ENCODE measurements at regions not wholly inside any gene's neighbourhood (a gene's known extent, or its start where the extent isn't known, plus 50 kb on each side); places are given as distances from the start of the nearest gene placed in this dataset.
A peak's percentile ranks its signal among the peaks of the same experiment; 100 is the strongest.

GRCh38 chr17:71453876-71454422 lies 666.9 kb upstream of the SOX9 start:
- DNase-seq = no peak

DNA sequence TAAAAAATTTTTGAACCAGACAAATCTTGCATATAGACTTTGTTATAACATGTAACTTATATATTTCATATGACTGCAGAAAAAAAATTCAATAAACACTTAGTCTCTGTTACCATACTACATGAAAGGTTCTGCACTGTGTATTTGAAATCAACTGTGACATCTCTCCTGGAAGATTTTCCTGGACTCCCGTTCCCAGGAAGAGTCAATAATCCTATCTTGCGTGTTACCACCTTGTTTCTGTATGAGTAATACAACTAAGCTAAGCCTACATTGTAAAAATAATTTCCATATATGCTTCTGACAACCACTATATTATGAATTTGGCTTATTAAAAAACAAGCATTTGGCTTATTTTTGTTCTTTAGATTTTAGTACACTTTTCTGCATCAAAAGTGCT lies 665.6 kb upstream of the SOX9 start:
- DNase-seq = no peak

DNA sequence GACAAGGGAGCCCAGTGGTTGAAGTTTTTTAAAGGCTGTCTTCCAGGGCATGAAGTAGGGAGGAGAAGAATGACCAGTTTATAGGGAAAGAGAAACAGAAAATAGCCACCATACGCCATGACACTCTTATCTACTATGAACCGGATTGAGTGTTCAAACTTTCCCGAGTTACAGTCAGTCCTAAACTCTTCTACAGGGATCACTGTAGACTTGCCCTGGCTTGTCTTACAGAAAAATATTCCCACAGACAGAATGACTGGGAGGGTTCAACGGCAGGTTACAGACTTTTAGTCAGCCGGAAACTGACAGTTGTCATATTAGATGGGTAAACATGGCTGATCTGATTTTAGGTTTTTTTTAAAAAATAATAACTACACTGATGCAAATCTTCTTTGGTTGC lies 662.5 kb upstream of the SOX9 start:
- no peak for DNase-seq

- DNase-seq = peak in 11 of 56 donors; percentile 0 to 60 (median 7)
Observed at GRCh38 chr17:71460943-71461342, 659.9 kb upstream of the SOX9 start.

DNA sequence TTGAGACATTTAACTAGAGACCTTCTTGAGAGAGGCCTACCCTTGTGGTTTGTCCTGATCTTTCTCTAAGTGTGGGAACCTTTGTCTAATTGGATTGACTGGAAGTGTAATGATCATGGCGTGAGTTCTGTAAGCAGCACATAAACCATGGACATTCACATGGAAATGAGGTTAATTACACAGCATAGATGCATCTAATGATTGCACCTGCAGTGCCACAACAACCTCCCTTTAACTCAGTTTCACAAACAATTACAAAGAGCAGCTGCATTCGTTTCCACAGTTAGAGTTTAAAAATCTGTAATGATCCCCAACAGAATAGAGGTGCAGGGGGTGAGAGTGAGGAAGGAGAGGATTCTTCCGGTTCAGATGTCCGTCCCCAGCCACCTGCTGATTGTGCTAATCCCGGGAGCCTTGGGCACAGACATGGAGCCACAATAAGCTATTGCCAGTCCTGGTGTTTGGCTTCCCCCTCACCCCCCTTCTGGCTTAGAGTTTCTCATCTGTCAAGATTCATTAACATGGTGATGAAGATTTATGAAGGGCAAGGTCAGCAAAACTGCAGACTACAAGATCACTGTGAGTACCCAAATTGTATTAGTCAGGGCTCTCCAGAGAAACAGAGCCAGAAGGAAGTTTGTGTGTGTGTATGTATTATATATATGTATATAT lies 659.2 kb upstream of the SOX9 start:
- no peak for DNase-seq

DNA sequence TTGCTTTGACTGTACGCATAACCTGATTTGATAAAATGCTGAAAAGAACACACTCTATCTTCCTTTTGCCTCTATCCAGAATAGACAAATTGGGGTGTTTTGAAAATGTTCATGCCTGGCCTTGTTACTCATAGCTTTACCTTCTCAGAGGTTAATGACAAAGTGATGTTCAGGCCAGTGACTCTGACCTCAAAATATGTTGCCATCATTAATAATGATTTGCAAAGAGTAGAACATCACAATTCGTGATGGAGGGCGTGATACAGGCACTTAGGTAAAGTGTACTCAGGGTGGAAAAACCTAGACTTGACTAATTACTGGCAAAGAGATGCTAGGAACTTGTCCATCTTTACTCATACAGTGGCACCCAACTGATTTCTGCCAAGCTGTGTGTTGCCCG lies 656.6 kb upstream of the SOX9 start:
- no peak for DNase-seq

DNA sequence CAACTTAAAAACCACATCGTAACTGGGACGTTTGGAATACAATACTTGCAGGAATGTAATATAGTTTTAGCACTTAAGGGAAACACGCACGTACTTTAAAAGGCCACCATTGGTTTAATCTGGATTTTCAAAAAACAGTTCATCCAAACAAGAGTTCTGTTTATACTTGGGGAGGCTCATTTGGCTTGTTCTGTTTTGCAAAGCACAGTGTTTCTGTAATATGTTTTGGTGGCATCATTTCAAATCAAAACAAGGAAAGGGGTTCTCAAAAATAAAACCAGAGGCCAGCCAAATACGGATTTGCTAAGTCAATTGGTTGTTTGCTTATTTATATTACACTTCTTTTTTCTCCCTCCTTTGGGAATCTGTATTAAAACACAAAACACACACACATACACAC lies 656.1 kb upstream of the SOX9 start:
- no peak for DNase-seq

DNA sequence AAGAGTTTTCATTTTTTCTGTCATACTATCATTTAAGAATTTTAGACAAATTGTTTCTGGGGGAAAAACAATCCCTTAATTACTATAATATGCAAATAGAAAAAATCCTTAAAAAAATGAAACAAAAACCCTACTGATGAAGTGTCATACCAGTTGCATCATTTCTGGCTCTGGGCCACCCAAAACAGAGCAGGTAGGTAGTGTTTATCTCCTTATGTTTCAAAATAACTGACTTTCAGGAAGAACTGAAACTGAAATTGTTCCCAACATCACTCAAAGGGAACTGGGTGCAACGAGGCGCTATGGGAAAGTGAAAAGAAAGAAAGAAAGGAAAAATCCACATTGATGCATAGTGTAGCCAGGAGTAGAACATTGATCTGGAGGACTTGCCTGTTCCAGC lies 653.1 kb upstream of the SOX9 start:
- no peak for DNase-seq

- no peak for DNase-seq
Observed at GRCh38 chr17:71470062-71470461, 650.8 kb upstream of the SOX9 start.

DNA sequence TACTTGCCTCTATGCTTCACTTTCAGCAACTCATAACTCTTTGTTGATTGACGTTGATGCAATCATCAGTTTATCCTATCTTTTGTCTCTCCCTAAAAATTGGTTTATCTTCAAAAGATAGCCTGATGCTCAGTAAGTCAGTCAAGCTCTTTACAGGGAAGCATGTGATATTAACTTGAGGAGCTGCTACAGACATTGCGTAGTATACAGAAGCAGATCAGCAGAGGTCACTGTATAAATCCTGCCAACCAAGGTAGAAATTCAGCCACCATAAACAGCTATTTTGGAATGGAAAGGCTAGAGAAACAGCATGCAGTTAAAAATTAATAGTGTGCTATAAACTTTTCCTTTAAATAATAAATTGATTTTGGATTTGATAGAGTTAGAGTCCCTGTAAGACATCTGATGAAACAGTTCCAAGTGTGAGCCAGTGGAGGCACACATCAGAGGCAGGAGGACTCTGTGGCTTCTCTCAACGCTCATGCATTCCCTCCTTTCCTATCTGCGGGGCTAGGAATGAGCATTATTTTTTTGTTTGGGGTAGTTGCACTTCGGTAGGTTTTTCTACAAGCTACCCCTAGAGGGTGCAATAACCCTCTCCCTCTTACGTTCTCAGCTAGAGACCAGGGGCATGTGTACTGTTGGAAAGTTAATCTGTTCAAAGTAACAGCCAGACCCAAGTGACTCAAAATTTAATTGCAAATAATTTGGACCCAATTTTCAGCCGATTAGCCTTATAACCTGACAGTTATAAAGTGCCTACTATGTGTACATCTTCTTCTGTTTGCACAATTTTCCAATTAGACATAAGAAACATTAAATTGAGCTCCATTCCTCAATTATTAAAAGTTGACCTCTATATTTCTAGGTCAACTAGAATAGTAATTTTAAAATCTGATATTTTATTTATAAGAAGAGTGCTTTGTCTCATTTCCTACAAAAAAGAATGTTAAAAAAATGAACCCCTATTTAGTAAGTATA lies 647.7 kb upstream of the SOX9 start:
- peak in 12 of 56 donors; percentile 0 to 35 (median 2) for DNase-seq

GRCh38 chr17:71477356-71477755 lies 643.5 kb upstream of the SOX9 start:
- no peak for DNase-seq

DNA sequence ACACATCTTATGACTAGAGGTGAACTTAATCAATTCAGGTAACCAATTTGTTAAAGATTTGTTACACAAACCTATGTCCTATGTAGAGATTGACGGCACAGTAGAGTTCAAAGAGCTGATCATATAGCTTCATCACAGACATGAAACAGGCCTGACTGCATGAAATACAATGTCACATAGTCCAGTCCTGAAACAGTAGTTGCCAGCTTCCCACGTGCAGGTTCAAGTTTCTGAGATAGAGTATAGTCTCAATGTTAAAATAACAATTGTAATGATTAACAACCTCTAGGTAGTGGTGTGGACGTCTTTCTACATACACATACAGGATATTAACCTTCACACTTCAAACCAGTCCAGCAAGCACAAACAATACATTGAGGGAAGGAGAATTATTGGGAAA lies 640.7 kb upstream of the SOX9 start:
- no peak for DNase-seq

- peak in 1 of 56 donors; percentile 17 for DNase-seq
Observed at GRCh38 chr17:71482625-71483024, 638.2 kb upstream of the SOX9 start.

- DNase-seq = no peak
Observed at GRCh38 chr17:71484546-71484945, 636.3 kb upstream of the SOX9 start.

DNA sequence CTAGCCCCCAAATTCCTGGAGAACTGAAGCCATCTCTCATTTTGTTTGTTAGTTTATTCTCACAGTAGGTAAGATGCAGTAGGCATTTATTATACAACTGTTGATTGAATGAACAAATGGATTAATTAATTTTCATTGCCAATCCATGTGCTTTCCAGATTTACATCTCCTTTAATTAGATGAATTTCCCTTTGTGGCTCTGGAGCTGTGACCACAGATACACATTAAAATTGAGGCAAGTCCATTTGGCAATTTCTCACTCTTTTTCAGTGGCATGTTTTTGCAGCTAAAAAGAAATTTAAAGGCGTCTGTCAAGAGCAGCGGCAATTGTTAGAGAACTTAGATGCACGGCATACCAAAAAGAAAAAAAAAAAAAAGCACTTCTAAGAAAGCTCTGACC lies 635.4 kb upstream of the SOX9 start:
- no peak for DNase-seq

GRCh38 chr17:71486261-71486660 lies 634.6 kb upstream of the SOX9 start:
- DNase-seq = no peak

GRCh38 chr17:71488851-71489250 lies 632.0 kb upstream of the SOX9 start:
- DNase-seq = no peak

DNA sequence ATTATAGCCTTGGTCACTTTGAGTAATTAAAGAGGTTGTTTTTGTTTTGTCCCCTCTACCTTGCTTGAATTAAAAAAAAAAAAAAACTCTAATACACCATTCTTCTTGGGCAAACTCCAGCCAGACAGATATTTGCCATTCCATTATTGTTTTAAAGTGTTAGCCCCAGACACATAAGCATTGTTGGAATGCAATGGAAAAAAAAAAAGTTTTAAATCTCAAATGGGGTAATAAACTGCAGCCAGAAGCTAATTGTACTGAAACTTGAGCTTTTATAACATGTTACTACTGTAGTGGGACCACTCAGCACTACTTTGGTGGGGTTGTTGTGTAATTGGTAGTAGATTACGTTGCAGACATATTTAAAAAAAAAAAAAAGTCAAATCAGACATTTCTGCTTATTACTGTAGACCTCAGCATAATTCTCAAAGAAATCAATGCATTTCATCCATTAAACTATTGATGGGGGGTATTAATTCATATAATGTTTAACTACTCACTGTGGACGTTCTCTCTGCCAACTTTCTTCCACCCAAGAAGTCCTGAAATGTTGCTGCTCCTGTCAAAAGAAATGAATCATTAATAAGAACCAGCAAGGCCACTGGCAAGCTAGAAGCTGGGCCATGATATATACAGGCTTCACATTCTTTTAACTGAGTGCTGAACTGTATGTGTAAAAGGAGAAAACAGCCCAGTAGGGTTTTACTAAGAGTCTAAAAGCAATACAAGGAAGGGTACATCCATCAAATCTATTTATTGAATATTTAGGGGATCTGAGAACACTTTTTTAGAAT lies 626.6 kb upstream of the SOX9 start:
- DNase-seq = no peak

DNA sequence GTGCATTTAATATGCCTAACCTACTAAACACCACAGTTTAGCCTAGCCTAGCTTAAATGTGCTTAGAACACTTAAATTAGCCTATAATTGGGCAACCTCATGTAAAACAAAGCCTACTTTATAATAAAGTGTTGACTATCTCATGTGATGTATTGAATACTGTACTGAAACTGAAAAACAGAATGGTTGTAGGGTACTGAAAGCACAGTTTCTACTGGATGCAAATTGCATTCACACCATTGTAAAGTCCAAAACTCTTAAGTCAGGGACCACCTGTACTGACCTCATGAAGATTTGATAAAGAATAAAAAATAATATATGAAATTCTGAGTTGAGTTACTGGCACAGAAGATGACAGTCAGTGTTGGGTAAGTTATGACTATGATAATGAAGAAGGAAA lies 625.4 kb upstream of the SOX9 start:
- no peak for DNase-seq

DNA sequence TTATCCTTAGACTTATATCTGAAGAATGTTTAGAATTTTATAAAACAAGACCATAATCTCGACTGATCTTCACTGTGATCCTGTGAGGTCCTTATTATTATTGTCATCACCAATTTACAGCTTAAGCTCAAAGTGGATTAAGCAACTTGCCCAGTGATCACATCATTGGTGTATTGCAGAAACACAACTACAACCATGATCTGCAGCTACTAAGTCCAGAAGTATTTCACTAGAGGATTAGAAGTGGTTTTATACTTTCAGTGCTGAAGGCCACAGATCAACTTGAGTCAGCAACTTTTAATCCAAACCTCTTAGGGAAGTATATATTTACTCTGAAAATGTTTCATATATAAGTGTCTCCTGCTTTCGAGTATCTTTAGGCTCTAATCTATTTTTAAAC lies 624.3 kb upstream of the SOX9 start:
- no peak for DNase-seq

- DNase-seq = no peak
Observed at GRCh38 chr17:71500761-71501555, 619.9 kb upstream of the SOX9 start.
